A673 (cell line): ENCODE measurements at regions not wholly inside any gene's neighbourhood (a gene's known extent, or its start where the extent isn't known, plus 50 kb on each side); places are given as distances from the start of the nearest gene placed in this dataset.

Experiments used
- BruUV-seq: library from RNA; stranded (reverse); fragments of 400-500 nt; replicated peaks from 2 replicates; lab custom pipeline; 2021; lab: Mats Ljungman, UMichigan
- CTCF ChIA-PET: fragments of 300-600 bp; sonication (Branson Sonifier 250); formaldehyde crosslinking; loops from one replicate; lab custom pipeline; 2022; ENCODE audit warnings: antibody characterized with exemption; lab: Charles Lee
- POLR2A ChIA-PET: fragments of 300-600 bp; sonication (Branson Sonifier 250); formaldehyde crosslinking; loops from one replicate; lab custom pipeline; 2022; ENCODE audit warnings: antibody characterized with exemption; ENCODE audit not compliant: low non-redundant PET; lab: Charles Lee
- DNase-seq: peaks from one replicate; pipeline ENCODE4 v3.0.0-alpha.2; 2015; ENCODE audit warnings: low spot score
- H3K27ac ChIP-seq: fragments of 200-600 bp; sonication (generic); 2 replicates; pipeline ENCODE4 v1.5.1; 2016; ENCODE audit warnings: mixed run types, low read depth, mild to moderate bottlenecking, mixed read lengths, antibody characterized with exemption, low read length; ENCODE audit not compliant: poor library complexity, severe bottlenecking
- H3K27me3 ChIP-seq: fragments of 200-600 bp; sonication (generic); replicated peaks from 2 replicates; pipeline ENCODE4 v1.6.1; 2017; ENCODE audit warnings: mixed run types, low read depth, mild to moderate bottlenecking, mixed read lengths, antibody characterized with exemption, low read length; ENCODE audit not compliant: insufficient read depth, poor library complexity
- H3K36me3 ChIP-seq: fragments of 200-600 bp; sonication (generic); 2 replicates; pipeline ENCODE4 v1.6.1; 2016; ENCODE audit warnings: mixed run types, mild to moderate bottlenecking, mixed read lengths, antibody characterized with exemption, low read length; ENCODE audit not compliant: insufficient read depth, poor library complexity, severe bottlenecking
- H3K4me1 ChIP-seq: fragments of 200-600 bp; sonication (generic); 2 replicates; pipeline ENCODE4 v1.6.1; 2017; ENCODE audit warnings: mixed run types, mild to moderate bottlenecking, mixed read lengths, antibody characterized with exemption, low read length; ENCODE audit not compliant: insufficient read depth, poor library complexity, severe bottlenecking
- H3K4me3 ChIP-seq: fragments of 200-600 bp; sonication (generic); 2 replicates; pipeline ENCODE4 v1.5.1; 2016; ENCODE audit warnings: low read depth, mixed run types, mild to moderate bottlenecking, mixed read lengths, low read length; ENCODE audit not compliant: poor library complexity, severe bottlenecking
- H3K9me3 ChIP-seq: fragments of 200-600 bp; sonication (generic); 2 replicates; pipeline ENCODE4 v1.6.1; 2016; ENCODE audit warnings: mixed run types, low read depth, mild to moderate bottlenecking, mixed read lengths, antibody characterized with exemption, low read length; ENCODE audit not compliant: poor library complexity, severe bottlenecking
- CTCF ChIP-seq: fragments of 300-800, 200-600 bp; sonication (generic); conservative IDR thresholded peaks from 2 replicates; pipeline ENCODE4 v1.5.1; 2017; ENCODE audit warnings: low read depth, mild to moderate bottlenecking, antibody characterized with exemption, low read length, moderate library complexity, mixed read lengths
- EZH2 ChIP-seq: fragments of 200-600 bp; sonication (generic); IDR thresholded peaks from 2 replicates; pipeline ENCODE4 v1.6.1; 2017; ENCODE audit warnings: borderline replicate concordance, low read depth, mild to moderate bottlenecking, mixed read lengths, antibody characterized with exemption, low read length; ENCODE audit not compliant: poor library complexity, severe bottlenecking
- intact Hi-C: fragments of 100-400 bp; cut with micrococcal nuclease; formaldehyde crosslinking; loops from one replicate; pipeline ENCODE4 v1.10.0; 2022; ENCODE audit not compliant: unreplicated experiment

- no peaks in the 10 kb centered on the region for H3K4me1 ChIP-seq
- no peaks in the 10 kb centered on the region for H3K9me3 ChIP-seq
- no TSS peak for BruUV-seq
- CTCF ChIA-PET = no interaction called here
- TF ChIP-seq CTCF (no peak), EZH2 (no peak)
- no peaks in the 10 kb centered on the region for H3K27me3 ChIP-seq
- H3K27ac ChIP-seq = no peak overlapping the region
- H3K4me3 ChIP-seq = no peak overlapping the region
- no peaks in the 10 kb centered on the region for H3K36me3 ChIP-seq
- POLR2A ChIA-PET = no interaction called here
- intact Hi-C loops = no loop called here
- DNase-seq = no peak
Observed at GRCh38 chr7:23887660-23888059, 177.6 kb downstream of the STK31 start.

DNA sequence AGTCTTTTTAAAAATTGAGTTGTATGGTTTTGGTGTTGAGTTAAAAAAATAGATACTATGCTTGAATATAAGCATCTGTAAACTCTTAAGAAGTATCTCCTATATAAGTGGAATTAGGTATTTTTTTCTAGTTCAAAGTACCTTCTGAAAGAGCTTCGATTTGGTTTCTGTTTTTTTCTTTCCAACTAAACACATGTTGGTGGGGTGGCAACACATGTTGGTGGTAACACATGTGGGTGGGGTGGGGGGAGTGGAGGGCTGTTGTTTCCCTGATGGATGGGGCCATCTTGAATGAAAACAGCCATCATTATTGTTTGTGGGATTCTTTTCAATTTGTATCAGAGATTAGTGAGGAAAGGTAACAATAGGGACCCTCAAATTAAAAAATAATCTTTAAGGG, 178.9 kb downstream of the STK31 start:
- H3K27ac ChIP-seq = no peak overlapping the region
- H3K9me3 ChIP-seq = no peaks in the 10 kb centered on the region
- POLR2A ChIA-PET = no interaction called here
- DNase-seq = no peak
- H3K4me3 ChIP-seq = no peak overlapping the region
- BruUV-seq = no TSS peak
- no peaks in the 10 kb centered on the region for H3K4me1 ChIP-seq
- no peak for TF ChIP-seq CTCF
- no peak for TF ChIP-seq EZH2
- CTCF ChIA-PET = no interaction called here
- no peaks in the 10 kb centered on the region for H3K36me3 ChIP-seq
- intact Hi-C loops = no loop called here
- H3K27me3 ChIP-seq = no peaks in the 10 kb centered on the region

- no TSS peak for BruUV-seq
- Histone ChIP-seq H3K4me1 (no peaks in the 10 kb centered on the region), H3K27ac (no peak overlapping the region), H3K27me3 (no peaks in the 10 kb centered on the region), H3K9me3 (no peaks in the 10 kb centered on the region), H3K4me3 (no peak overlapping the region), H3K36me3 (no peaks in the 10 kb centered on the region)
- intact Hi-C loops = no loop called here
- ChIA-PET CTCF (no interaction called here), POLR2A (no interaction called here)
- TF ChIP-seq EZH2 (no peak), CTCF (no peak)
- no peak for DNase-seq
Observed at GRCh38 chr7:23889566-23889965, 179.5 kb downstream of the STK31 start.
